ENCODE measurements at regions not wholly inside any gene's neighbourhood (a gene's known extent, or its start where the extent isn't known, plus 50 kb on each side); places are given as distances from the start of the nearest gene placed in this dataset.
"Not testable (repeated sequence)": the region's sequence is repeated elsewhere in the genome, so short reads cannot be mapped to it uniquely, and the experiment has no call there.

GRCh38 chr12:19624491-19624890 lies 185.2 kb downstream of the AEBP2 start:
- no peak for TF ChIP-seq CTCF (IDR thresholded peaks at IDR 0.05; ENCODE audit: low read depth, low read length)

GRCh38 chr12:19625551-19625950 lies 186.3 kb downstream of the AEBP2 start:
- POLR2A ChIA-PET; H3K9me3 ChIP-seq (ENCODE audit: control insufficient read depth, insufficient read depth, low read length); H3K4me3 ChIP-seq (ENCODE audit: low read depth, low read length); DNase-seq (ENCODE audit: low read depth, low spot score); H3K27ac ChIP-seq (ENCODE audit: low read depth, low read length); H3K27me3 ChIP-seq (ENCODE audit: control insufficient read depth, insufficient read depth, low read length); CTCF ChIA-PET: not testable (repeated sequence)

More at GRCh38 chr12:19624491-19624890, 185.2 kb downstream of the AEBP2 start:
- CTCF ChIA-PET, result no interaction called here
- Histone ChIP-seq H3K9me3 (ENCODE audit: control insufficient read depth, insufficient read depth, low read length) (no peaks in the 10 kb centered on the region), H3K27ac (ENCODE audit: low read depth, low read length) (no peak overlapping the region), H3K4me3 (ENCODE audit: low read depth, low read length) (no peak overlapping the region), H3K27me3 (ENCODE audit: control insufficient read depth, insufficient read depth, low read length) (no peaks in the 10 kb centered on the region)
- POLR2A ChIA-PET, result no interaction called here
- DNase-seq (ENCODE audit: low read depth, low spot score), result no peak

GRCh38 chr12:19627719-19628118 lies 188.4 kb downstream of the AEBP2 start:
- POLR2A ChIA-PET, result no interaction called here
- H3K27ac ChIP-seq (ENCODE audit: low read depth, low read length), result no peak overlapping the region
- no peak for TF ChIP-seq CTCF (IDR thresholded peaks at IDR 0.05; ENCODE audit: low read depth, low read length)
- no peaks in the 10 kb centered on the region for H3K9me3 ChIP-seq (ENCODE audit: control insufficient read depth, insufficient read depth, low read length)
- H3K27me3 ChIP-seq (ENCODE audit: control insufficient read depth, insufficient read depth, low read length), result no peaks in the 10 kb centered on the region
- CTCF ChIA-PET, result interaction anchor here (1.0 kb wide), 1 partner anchor 16 kb away, joined by 3 read pairs; no protein-coding TSS in a partner anchor
- H3K4me3 ChIP-seq (ENCODE audit: low read depth, low read length), result no peak overlapping the region
- DNase-seq (ENCODE audit: low read depth, low spot score), result no peak

GRCh38 chr12:19630536-19630935 lies 191.2 kb downstream of the AEBP2 start:
- no peaks in the 10 kb centered on the region for H3K27me3 ChIP-seq (ENCODE audit: control insufficient read depth, insufficient read depth, low read length)
- no peaks in the 10 kb centered on the region for H3K9me3 ChIP-seq (ENCODE audit: control insufficient read depth, insufficient read depth, low read length)
- POLR2A ChIA-PET, result no interaction called here
- H3K27ac ChIP-seq (ENCODE audit: low read depth, low read length), result no peak overlapping the region
- TF ChIP-seq CTCF (IDR thresholded peaks at IDR 0.05; ENCODE audit: low read depth, low read length), result no peak
- DNase-seq (ENCODE audit: low read depth, low spot score), result no peak
- CTCF ChIA-PET, result no interaction called here
- no peak overlapping the region for H3K4me3 ChIP-seq (ENCODE audit: low read depth, low read length)

GRCh38 chr12:19633194-19633593 lies 193.9 kb downstream of the AEBP2 start:
- no peak for DNase-seq (ENCODE audit: low read depth, low spot score)
- Histone ChIP-seq H3K27ac (ENCODE audit: low read depth, low read length) (no peak overlapping the region), H3K4me3 (ENCODE audit: low read depth, low read length) (no peak overlapping the region), H3K27me3 (ENCODE audit: control insufficient read depth, insufficient read depth, low read length) (no peaks in the 10 kb centered on the region), H3K9me3 (ENCODE audit: control insufficient read depth, insufficient read depth, low read length) (no peaks in the 10 kb centered on the region)
- no peak for TF ChIP-seq CTCF (IDR thresholded peaks at IDR 0.05; ENCODE audit: low read depth, low read length)
- CTCF ChIA-PET, result no interaction called here
- POLR2A ChIA-PET, result no interaction called here

GRCh38 chr12:19633641-19634040 lies 194.3 kb downstream of the AEBP2 start:
- ChIA-PET POLR2A (no interaction called here), CTCF (no interaction called here)
- H3K9me3 ChIP-seq (ENCODE audit: control insufficient read depth, insufficient read depth, low read length), result no peaks in the 10 kb centered on the region
- no peak overlapping the region for H3K4me3 ChIP-seq (ENCODE audit: low read depth, low read length)
- no peak for DNase-seq (ENCODE audit: low read depth, low spot score)
- no peak for TF ChIP-seq CTCF (IDR thresholded peaks at IDR 0.05; ENCODE audit: low read depth, low read length)
- no peaks in the 10 kb centered on the region for H3K27me3 ChIP-seq (ENCODE audit: control insufficient read depth, insufficient read depth, low read length)
- no peak overlapping the region for H3K27ac ChIP-seq (ENCODE audit: low read depth, low read length)
